ENCODE measurements at regions not wholly inside any gene's neighbourhood (a gene's known extent, or its start where the extent isn't known, plus 50 kb on each side); places are given as distances from the start of the nearest gene placed in this dataset.

DNA sequence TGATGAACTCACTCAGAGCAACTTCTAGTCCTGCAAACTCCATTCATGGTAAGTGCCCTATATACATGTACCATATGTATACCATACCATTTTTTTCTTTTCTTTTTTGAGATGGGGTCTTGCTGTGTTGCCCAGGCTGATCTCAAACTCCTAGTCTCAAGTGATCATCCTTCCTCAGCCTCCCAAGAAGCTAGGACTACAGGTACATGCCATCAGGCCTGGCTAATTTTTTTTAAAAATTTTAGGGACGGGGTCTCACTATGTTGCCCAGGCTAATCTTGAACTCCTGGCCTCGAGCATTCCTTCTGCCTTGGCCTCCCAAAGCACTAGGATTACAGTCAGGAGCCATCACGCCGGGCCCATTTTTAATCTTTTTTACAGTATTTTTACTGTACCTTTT, 67.3 kb upstream of the MFGE8 start:
- TF ChIP-seq, protein P1, sequence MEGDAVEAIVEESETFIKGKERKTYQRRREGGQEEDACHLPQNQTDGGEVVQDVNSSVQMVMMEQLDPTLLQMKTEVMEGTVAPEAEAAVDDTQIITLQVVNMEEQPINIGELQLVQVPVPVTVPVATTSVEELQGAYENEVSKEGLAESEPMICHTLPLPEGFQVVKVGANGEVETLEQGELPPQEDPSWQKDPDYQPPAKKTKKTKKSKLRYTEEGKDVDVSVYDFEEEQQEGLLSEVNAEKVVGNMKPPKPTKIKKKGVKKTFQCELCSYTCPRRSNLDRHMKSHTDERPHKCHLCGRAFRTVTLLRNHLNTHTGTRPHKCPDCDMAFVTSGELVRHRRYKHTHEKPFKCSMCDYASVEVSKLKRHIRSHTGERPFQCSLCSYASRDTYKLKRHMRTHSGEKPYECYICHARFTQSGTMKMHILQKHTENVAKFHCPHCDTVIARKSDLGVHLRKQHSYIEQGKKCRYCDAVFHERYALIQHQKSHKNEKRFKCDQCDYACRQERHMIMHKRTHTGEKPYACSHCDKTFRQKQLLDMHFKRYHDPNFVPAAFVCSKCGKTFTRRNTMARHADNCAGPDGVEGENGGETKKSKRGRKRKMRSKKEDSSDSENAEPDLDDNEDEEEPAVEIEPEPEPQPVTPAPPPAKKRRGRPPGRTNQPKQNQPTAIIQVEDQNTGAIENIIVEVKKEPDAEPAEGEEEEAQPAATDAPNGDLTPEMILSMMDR (IDR thresholded peaks at IDR 0.05) = no peak
- H3K9me3 ChIP-seq = no peaks in the 10 kb centered on the region
- DNase-seq (ENCODE audit: low spot score) = no peak
- no peak for ATAC-seq (ENCODE audit: insufficient number of reproducible peaks, low FRiP score, low read depth)
- no peak overlapping the region for H3K4me3 ChIP-seq
- H3K4me1 ChIP-seq (ENCODE audit: control insufficient read depth in 1 of 2, low read depth in 2 of 2) = peaks cover 3 to 15% of the 10 kb centered on the region in 2 donors
- H3K36me3 ChIP-seq = no peaks in the 10 kb centered on the region
- no peaks in the 10 kb centered on the region for H3K27me3 ChIP-seq (replicated peaks; ENCODE audit: insufficient read depth)
- H3K27ac ChIP-seq = no peak overlapping the region

DNA sequence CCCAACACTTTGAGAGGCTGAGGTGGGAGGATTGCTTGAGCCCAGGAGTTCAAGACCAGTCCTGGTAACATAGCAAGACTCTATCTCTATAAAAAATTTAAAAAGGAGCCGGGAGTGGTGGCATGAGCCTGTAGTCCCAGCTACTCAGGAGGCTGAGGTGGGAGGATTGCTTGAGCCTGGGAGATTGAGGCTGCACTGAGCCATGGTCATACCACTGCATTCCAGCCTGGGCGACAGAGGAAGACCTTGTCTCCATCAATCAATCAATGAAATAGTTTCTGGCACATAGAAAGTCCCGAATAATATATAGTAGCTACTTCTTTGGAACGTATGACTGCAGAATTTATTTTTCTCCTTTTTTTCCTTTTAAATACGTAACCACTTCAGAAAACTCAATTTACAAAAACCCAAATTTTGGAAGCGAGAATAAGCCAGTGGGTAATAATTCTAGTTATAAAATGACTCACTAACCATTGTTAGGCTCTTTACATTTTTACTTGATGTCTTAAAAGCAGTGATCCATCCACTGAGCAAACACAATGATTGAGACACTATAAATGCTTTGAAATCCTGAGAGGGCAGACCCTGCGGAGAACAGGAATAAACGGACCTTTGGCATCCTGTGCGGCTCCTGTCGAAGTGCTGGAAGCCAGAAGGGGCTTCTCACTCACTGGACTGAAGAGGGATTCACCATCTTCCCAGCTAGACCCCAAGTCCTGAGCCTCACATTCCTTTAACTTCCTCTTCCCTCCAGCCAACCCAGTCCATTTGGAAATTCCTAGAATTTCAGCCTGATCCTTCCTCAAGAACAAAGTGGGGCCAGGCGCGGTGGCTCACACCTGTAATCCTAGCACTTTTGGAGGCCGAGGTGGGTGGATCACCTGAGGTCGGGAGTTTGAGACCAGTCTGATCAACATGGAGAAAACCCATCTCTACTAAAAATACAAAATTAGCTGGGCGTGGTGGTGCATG, 68.4 kb upstream of the MFGE8 start:
- ATAC-seq (ENCODE audit: insufficient number of reproducible peaks, low FRiP score, low read depth) (no peak), DNase-seq (ENCODE audit: low spot score) (no peak)
- Histone ChIP-seq H3K4me1 (ENCODE audit: control insufficient read depth in 1 of 2, low read depth in 2 of 2) (peaks cover 3 to 15% of the 10 kb centered on the region in 2 donors), H3K27ac (peak overlapping the region in 1 of 2 donors; percentile 33), H3K27me3 (replicated peaks; ENCODE audit: insufficient read depth) (no peaks in the 10 kb centered on the region), H3K9me3 (no peaks in the 10 kb centered on the region), H3K36me3 (no peaks in the 10 kb centered on the region), H3K4me3 (no peak overlapping the region)
- TF ChIP-seq, protein P1 (IDR thresholded peaks at IDR 0.05) = no peak

DNA sequence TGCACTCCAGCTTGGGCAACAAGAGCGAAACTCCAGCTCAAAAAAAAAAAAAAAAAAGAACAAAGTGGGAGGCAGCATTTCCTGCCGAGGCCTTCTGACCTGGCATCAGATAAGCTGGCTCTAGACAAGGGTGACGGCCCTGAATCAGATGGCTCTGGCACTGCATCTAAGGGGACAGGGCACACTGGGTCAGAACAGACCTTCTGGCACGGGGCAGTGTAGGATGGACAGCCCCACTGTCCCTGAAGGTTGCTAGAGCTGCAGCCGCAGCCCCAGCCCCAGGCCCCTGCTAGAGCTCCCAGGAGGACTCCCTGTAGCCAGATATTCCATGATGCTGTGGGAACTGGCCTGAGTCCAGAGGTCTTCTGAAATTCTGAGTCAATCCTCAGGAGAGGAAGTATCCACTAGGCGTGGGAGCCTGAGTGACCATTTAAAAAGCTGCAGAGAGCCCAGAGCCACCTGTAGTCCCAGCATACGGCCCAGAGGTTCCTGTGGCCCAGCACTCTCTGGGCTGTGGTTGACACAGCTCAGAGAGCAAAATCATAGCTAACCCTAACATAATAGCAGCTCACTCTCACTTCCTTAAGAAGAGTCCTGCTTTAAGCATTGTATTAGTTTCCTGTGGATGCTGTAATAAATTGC, 69.2 kb upstream of the MFGE8 start:
- Histone ChIP-seq H3K4me3 (no peak overlapping the region), H3K27ac (peak overlapping the region; percentile 30 to 33), H3K36me3 (no peaks in the 10 kb centered on the region), H3K27me3 (replicated peaks; ENCODE audit: insufficient read depth) (no peaks in the 10 kb centered on the region), H3K9me3 (no peaks in the 10 kb centered on the region), H3K4me1 (ENCODE audit: control insufficient read depth in 1 of 2, low read depth in 2 of 2) (peaks cover 3 to 15% of the 10 kb centered on the region in 2 donors)
- ATAC-seq (ENCODE audit: insufficient number of reproducible peaks, low FRiP score, low read depth) (peak; percentile 71), DNase-seq (ENCODE audit: low spot score) (peak; percentile 40)
- TF ChIP-seq, protein P1 (IDR thresholded peaks at IDR 0.05) = no peak

DNA sequence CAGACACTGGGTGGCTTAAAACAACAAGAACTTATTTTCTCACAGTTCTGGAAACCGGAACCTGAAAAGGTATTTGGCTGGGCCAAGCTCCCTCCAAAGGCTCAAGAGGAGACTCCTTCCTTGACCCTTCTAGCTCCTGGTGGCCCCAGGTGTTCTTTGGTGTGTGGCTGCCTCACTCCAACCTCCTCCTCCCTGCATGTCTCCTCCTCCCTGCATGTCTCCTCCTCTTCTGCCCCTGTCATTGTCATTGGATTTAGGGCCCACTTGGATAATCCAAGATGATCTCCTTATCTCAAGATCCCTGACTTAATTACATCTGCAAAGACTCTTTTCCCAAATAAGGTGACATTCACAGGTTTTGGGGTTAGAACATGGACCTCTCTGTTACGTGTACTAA, 69.8 kb upstream of the MFGE8 start:
- Histone ChIP-seq H3K36me3 (no peaks in the 10 kb centered on the region), H3K27me3 (replicated peaks; ENCODE audit: insufficient read depth) (no peaks in the 10 kb centered on the region), H3K9me3 (no peaks in the 10 kb centered on the region), H3K4me3 (no peak overlapping the region), H3K4me1 (ENCODE audit: control insufficient read depth in 1 of 2, low read depth in 2 of 2) (peaks cover 3 to 15% of the 10 kb centered on the region in 2 donors), H3K27ac (peak overlapping the region; percentile 30 to 33)
- DNase-seq (ENCODE audit: low spot score) (no peak), ATAC-seq (ENCODE audit: insufficient number of reproducible peaks, low FRiP score, low read depth) (no peak)
- TF ChIP-seq, protein P1 (IDR thresholded peaks at IDR 0.05) = no peak

DNA sequence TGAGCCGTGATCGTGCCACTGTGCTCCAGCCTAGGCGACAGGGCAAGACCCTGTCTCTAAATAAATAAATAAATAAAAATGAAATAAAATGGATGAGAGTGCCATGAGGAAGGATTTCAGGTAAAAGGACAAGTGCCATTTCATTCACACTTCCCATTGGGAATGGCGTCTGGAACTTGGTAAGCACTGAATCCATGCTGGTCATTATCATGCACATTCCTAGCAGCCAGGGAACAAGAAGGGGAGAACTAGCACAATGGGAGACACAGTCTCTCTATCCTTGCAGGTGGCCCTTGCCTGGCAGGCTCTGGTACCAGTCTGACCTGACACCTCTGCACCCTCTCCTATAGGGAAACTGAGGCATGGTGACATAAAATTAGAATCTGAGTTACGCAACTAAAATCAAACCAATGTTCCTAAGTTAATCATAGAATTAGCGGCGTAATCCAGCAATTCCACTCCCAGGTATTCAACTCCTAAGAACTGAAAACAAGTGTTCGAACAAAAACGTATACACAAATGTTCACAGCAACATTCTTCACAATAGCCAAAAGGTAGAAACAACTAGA, 70.8 kb upstream of the MFGE8 start:
- Histone ChIP-seq H3K27ac (no peak overlapping the region), H3K36me3 (no peaks in the 10 kb centered on the region), H3K4me3 (no peak overlapping the region), H3K27me3 (replicated peaks; ENCODE audit: insufficient read depth) (no peaks in the 10 kb centered on the region), H3K4me1 (ENCODE audit: control insufficient read depth in 1 of 2, low read depth in 2 of 2) (peaks cover 3 to 15% of the 10 kb centered on the region in 2 donors), H3K9me3 (no peaks in the 10 kb centered on the region)
- no peak for DNase-seq (ENCODE audit: low spot score)
- no peak for ATAC-seq (ENCODE audit: insufficient number of reproducible peaks, low FRiP score, low read depth)
- TF ChIP-seq, protein P1 (IDR thresholded peaks at IDR 0.05) = no peak
